ENCODE measurements at regions not wholly inside any gene's neighbourhood (a gene's known extent, or its start where the extent isn't known, plus 50 kb on each side); places are given as distances from the start of the nearest gene placed in this dataset.

GRCh38 chr12:78439666-78440065, 424.9 kb upstream of the SYT1 start:
- Histone ChIP-seq H3K36me3 (ENCODE audit: control insufficient read depth in 2 of 2, extremely low read depth in 1 of 2, insufficient read depth in 2 of 2, low read length in 2 of 2) (no peaks in the 10 kb centered on the region), H3K9me3 (replicated peaks; ENCODE audit: control insufficient read depth, insufficient read depth, low read length) (no peaks in the 10 kb centered on the region), H3K9me1 (replicated peaks; ENCODE audit: control insufficient read depth, extremely low read depth, insufficient read depth, low read length) (no peaks in the 10 kb centered on the region), H3K27ac (ENCODE audit: insufficient read depth, low read depth, low read length) (no peak overlapping the region), H3K79me2 (ENCODE audit: control insufficient read depth, insufficient read depth, low read length) (no peaks in the 10 kb centered on the region), H3K27me3 (ENCODE audit: control insufficient read depth in 2 of 2, insufficient read depth in 2 of 2, low read length in 2 of 2) (no peaks in the 10 kb centered on the region), H3K9ac (replicated peaks; ENCODE audit: extremely low read depth, insufficient read depth, low read length) (no peak overlapping the region), H4K20me1 (replicated peaks; ENCODE audit: control insufficient read depth, extremely low read depth, insufficient read depth, low read length) (no peaks in the 10 kb centered on the region), H3K4me3 (replicated peaks in 1 of 3; ENCODE audit: insufficient read depth in 1 of 3, low read depth in 1 of 3, low read length in 3 of 3) (no peak overlapping the region), H3K4me1 (ENCODE audit: control insufficient read depth, extremely low read depth, insufficient read depth, low read length) (no peaks in the 10 kb centered on the region), H2AFZ (ENCODE audit: low read depth, low read length) (no peak overlapping the region), H3K4me2 (ENCODE audit: insufficient read depth, low read length) (no peak overlapping the region)
- ChIA-PET CTCF (no interaction called here), POLR2A (no interaction called here)
- BruUV-seq (replicated peaks): no TSS peak
- FAIRE-seq (no peak), DNase-seq (ENCODE audit: low read depth, low spot score) (no peak)
- TF ChIP-seq JUN (IDR thresholded peaks at IDR 0.05; ENCODE audit: borderline replicate concordance, insufficient read depth, insufficient read length, low read depth) (no peak), POLR2A (IDR thresholded peaks at IDR 0.05; ENCODE audit: low read depth, low read length) (no peak), EZH2 (IDR thresholded peaks at IDR 0.05; ENCODE audit: borderline replicate concordance, low read depth, low read length, severe bottlenecking) (no peak), MYC (IDR thresholded peaks at IDR 0.05; ENCODE audit: low read depth, low read length) (no peak), POLR2AphosphoS5 (IDR thresholded peaks at IDR 0.05; ENCODE audit: insufficient read depth, low read depth, low read length) (no peak), FOS (IDR thresholded peaks at IDR 0.05; ENCODE audit: borderline replicate concordance, insufficient read depth, low read length) (no peak), GATA2 (IDR thresholded peaks at IDR 0.05; ENCODE audit: insufficient read depth, insufficient read length, low read depth, low read length) (no peak), CTCF (IDR thresholded peaks at IDR 0.05; ENCODE audit: extremely low read depth in 1 of 2, insufficient read depth in 1 of 2, low read depth in 1 of 2, low read length in 2 of 2) (no peak)
- TF ChIP-seq, protein P1, sequence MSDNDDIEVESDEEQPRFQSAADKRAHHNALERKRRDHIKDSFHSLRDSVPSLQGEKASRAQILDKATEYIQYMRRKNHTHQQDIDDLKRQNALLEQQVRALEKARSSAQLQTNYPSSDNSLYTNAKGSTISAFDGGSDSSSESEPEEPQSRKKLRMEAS (IDR thresholded peaks at IDR 0.05; ENCODE audit: insufficient read depth, insufficient read length): no peak
- intact Hi-C loops (cut with micrococcal nuclease): no loop called here
- dilution Hi-C loops (cut with MboI; ENCODE audit: extremely low pct_ligation_motif_present, low sequenced_read_pairs): no loop called here
